HG03064 (cell line): ENCODE measurements at regions not wholly inside any gene's neighbourhood (a gene's known extent, or its start where the extent isn't known, plus 50 kb on each side); places are given as distances from the start of the nearest gene placed in this dataset.
"Not testable (repeated sequence)": the region's sequence is repeated elsewhere in the genome, so short reads cannot be mapped to it uniquely, and the experiment has no call there.

Source experiments
- ATAC-seq: cut with Tn5 transposase; IDR thresholded peaks from one replicate; pipeline ENCODE4 v1.9.1; 2021; ENCODE audit warnings: low read depth; ENCODE audit not compliant: unreplicated experiment

DNA sequence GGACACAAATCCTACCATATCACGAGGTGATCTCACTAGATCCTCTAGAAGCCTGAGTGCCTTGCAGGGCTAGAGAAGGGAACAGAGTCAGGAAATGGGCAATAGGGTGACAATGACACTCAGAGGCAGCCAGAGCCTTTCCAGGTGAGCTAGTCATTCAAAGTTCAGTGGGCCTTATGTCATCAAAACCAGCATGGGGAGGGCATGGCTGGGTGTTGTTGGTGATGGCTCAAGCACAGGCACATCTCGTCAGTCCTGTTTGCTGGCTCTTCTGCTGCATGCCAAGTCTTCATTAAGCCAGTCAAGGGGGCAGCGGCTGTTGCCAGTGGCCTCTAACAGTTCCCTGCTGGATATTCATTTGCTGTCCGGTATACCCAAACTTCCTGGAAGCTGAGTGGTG, 99.6 kb upstream of the USP24 start:
- no peak for ATAC-seq

- no peak for ATAC-seq
Observed at GRCh38 chr1:55313903-55314302, 98.7 kb upstream of the USP24 start.

DNA sequence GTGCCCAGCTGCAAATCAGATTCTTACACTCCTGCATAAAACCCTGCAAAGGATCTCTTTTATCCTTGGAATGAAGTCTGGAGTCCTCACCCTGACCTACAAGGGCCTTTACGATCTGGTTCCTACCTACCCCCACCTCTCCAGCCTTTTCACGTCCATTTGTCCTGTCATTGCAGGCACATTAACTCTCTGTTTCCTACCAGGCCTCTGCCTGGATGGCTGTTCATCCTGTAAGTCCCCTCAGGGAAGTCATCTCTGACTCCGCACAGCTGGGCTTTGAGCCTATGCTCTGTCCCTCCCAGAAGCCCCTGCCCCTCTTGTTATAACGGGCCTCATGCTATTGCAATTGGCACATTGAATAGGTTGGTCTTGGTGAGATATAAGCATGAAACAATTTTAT, 96.8 kb upstream of the USP24 start:
- ATAC-seq = no peak

GRCh38 chr1:55311057-55311641, 96.0 kb upstream of the USP24 start:
- ATAC-seq = no peak

DNA sequence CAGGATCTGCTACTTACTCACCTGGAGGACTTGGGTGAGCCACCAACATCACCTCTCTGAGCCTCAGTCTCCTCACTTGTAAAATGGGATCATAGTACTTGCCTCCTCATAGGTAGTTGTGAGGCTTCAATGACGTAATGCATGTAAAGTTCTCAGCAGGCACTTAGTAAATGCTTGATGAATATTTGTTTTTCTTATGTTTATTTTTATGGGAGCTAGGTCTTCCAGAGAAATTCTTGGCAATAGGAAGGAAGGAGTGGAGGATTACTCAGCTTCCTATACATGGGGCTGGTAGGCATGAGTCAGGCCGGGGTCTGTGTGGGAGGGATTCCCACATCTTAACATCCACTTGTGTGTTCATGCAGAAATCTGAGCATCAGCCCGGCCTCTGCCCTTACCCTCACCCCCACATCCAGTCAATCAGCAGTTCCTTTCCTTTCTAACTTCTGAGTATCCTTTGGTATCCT, 95.4 kb upstream of the USP24 start:
- no peak for ATAC-seq

DNA sequence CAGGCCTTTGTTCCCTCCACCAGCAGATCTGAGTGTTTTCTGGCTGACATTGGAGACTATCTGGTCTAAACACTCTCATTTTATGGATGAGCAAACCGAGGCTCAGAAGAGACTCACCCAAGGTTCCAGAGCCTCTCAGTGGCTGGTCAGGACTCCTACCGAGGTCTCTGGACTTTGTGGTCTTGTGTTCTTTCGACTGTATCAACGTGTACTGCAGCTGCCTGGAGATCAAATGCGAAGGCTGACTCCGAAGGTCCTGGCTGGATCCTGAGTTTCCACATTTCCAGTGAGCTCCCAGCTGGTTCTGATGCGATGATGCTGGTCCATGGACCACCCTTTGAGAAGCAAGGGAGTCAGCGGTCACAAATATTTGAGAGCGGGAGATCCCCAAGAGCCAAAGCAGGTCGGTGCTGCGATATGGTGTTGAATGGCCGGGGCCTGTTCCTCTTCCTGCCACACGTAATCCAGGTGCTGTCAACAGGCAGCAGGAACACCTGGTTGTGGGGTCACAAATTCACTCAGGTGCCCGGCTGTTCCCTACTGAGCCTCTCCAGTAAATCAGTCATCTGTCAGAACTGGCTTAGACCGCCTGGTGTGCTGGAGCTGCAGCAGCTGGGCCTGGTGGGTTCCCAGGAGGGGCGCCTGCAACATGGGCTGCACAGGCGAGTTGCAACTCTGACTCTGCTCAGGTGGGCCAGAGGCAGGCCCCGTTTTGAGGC, 94.8 kb upstream of the USP24 start:
- ATAC-seq = no peak

DNA sequence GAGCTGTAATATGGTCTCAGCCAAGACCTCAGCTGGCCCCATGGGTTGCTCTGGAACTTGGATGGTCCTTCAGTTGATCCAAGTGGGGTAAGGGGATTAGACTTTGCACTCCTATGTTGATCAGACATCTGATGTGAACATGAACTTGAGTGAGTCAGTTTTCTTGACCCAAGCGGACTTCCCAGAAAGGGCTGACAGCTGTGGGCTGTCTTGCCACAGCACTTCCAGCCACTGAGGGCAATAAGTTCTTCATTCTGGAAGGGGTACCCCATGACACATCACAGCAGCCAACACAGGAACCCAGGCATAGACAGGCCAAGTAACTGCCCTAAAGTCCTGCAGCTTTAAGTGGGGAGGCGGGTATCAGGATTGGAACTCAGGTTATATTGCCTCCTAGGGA, 93.9 kb upstream of the USP24 start:
- ATAC-seq = no peak

DNA sequence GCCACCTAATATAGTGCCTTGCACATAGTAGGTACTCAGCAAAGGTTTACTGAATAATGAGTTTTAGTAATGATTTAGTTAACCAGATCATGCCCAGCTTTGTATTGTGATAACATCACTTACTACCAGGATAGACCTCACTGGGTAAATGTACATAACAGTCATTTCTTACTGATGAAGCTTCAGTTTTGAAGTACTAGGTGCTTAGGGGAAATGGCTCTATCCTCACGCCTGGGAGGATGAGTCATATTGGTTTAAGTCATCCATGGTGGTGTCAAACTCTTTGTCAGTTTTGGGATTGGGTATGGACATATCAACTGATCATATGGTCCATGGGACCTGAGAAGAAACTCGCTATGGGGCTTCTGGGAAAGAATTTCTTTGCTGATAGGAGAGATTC, 90.6 kb upstream of the USP24 start:
- no peak for ATAC-seq

GRCh38 chr1:55304229-55304740, 89.1 kb upstream of the USP24 start:
- ATAC-seq = no peak

GRCh38 chr1:55302972-55303371, 87.8 kb upstream of the USP24 start:
- ATAC-seq = no peak

DNA sequence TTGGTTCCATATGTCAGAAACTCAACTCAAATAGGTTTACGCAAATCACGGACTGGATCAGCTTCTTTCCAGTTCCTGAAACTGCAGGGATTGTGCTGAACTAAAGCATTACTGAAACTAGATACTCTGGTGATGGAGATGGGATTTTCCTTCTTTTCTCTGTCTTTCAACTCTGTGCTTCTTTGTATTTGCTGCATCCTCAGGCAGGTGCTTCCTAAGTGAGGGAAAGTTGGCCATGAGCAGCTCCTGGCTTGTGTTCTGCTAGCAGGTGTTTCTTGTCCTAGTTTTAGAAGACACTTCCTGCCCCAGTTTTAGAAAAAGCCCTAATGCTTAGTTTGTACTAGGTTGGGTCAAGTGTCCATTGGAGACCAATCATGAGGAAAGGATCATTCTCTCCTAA, 86.7 kb upstream of the USP24 start:
- ATAC-seq = no peak

- no peak for ATAC-seq
Observed at GRCh38 chr1:55300975-55301374, 85.8 kb upstream of the USP24 start.

DNA sequence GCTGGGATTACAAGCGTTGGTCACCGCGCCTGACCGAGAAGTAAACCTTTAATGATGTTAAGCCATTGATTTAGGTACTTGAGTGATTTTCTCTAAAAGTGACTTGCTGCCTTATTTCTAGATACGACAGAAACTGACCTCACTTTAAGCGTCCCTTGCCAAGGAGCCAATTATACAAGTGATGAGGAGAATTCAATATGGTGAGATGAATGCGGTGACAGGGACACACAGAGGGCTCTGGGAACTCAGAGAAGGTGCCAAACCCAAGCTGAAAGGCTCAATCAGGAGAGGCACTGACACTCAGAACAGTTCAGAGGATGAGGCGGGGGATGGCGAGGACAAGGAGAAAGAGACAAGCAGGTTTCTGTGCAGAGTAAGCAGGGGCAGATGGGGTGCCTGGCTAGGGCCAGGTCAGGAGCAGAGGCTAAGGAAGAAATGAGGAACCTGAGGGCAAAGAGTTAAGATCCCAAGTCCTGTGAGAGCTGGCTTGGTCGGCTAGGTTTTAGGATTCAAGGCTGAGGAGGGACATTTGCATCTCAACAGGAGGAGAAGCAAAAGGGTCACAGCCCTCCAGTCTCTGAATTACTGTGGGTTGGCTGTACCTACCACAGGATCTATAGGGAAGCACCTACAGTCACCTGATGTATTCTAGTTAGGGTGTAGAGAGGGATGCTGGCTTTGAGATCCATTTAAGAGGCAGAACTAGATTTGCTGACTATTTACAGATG, 83.2 kb upstream of the USP24 start:
- no peak for ATAC-seq

DNA sequence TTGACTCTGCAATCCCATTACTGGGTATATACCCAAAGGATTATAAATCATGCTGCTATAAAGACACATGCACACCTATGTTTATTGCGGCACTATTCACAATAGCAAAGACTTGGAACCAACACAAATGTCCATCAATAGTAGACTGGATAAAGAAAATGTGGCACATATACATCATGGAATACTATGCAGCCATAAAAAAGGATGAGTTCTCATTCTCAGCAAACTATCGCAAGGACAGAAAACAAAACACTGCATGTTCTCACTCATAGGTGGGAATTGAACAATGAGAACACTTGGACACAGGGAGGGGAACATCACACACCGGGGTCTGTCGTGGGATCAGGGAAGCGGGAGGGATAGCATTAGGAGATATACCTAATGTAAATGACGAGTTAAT, 81.1 kb upstream of the USP24 start:
- ATAC-seq = not testable (repeated sequence)

GRCh38 chr1:55289614-55290013, 74.5 kb upstream of the USP24 start:
- no peak for ATAC-seq

GRCh38 chr1:55289042-55289441, 73.9 kb upstream of the USP24 start:
- no peak for ATAC-seq

DNA sequence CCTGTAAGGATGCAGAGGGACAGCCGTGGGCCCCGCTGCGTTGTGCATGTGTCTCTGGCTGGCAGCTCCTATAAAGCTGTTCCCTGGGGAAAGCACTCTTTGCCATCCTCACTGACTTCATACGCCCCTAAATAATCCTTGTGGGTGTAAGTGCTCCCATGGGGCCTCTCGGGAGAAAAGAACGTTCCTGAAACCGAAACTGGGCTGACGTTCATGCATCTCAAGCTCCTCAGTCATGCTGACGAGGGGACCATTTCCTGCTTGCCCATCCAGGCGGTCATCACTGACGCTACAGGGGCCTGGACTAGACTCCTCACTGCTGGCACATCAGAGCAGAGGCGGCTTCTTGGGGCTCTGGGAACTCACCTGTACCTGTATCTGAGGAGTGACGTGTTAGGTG, 73.1 kb upstream of the USP24 start:
- peak; percentile 71 for ATAC-seq

DNA sequence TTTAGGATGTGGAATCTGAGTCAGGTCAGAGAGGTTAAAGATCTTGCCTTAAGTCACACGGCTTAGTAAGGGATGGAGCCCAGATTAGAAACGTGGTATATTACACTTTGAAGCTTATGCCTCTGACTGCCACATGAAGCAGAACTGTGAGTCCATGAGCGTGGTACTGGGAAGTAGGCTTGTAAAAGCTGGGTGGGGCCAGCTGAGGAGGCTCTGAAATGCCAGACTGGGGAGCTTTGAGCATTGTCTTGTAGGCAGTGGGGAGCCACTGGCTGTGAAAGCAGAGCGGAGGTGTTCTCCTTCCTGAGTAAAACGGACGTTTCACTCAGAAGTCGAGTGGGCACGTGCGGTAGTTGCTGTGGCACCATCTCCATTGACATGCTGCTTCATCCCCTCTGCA, 72.6 kb upstream of the USP24 start:
- ATAC-seq = peak; percentile 18

- ATAC-seq = no peak
Observed at GRCh38 chr1:55286856-55287602, 71.9 kb upstream of the USP24 start.

- ATAC-seq = no peak
Observed at GRCh38 chr1:55285834-55286233, 70.7 kb upstream of the USP24 start.

GRCh38 chr1:55284856-55285255, 69.7 kb upstream of the USP24 start:
- no peak for ATAC-seq
